HFF-Myc (cell line): ENCODE measurements at regions not wholly inside any gene's neighbourhood (a gene's known extent, or its start where the extent isn't known, plus 50 kb on each side); places are given as distances from the start of the nearest gene placed in this dataset.
"Not testable (repeated sequence)": the region's sequence is repeated elsewhere in the genome, so short reads cannot be mapped to it uniquely, and the experiment has no call there.

Experiments
- DNase-seq: peaks from one replicate; pipeline ENCODE4 v3.0.0-alpha.2; 2011; ENCODE audit warnings: low read depth; ENCODE audit errors: extremely low read depth
- H3K4me3 ChIP-seq: replicated peaks from 2 replicates; pipeline ENCODE4 v1.5.1; 2011; ENCODE audit warnings: low read depth, mild to moderate bottlenecking, control low read depth, low read length
- CTCF ChIP-seq: IDR thresholded peaks from 2 replicates; pipeline ENCODE4 v1.5.1; 2012; ENCODE audit warnings: mild to moderate bottlenecking, low read depth, low read length, control low read depth; ENCODE audit errors: missing control alignments

- DNase-seq, result no peak
- no peak for TF ChIP-seq CTCF
- no peak overlapping the region for H3K4me3 ChIP-seq
Observed at GRCh38 chr10:30542001-30542894, 87.3 kb downstream of the LYZL2 start.

GRCh38 chr10:30540276-30540675 is 89.3 kb downstream of the LYZL2 start:
- no peak for DNase-seq
- no peak overlapping the region for H3K4me3 ChIP-seq
- TF ChIP-seq CTCF, result no peak

DNA sequence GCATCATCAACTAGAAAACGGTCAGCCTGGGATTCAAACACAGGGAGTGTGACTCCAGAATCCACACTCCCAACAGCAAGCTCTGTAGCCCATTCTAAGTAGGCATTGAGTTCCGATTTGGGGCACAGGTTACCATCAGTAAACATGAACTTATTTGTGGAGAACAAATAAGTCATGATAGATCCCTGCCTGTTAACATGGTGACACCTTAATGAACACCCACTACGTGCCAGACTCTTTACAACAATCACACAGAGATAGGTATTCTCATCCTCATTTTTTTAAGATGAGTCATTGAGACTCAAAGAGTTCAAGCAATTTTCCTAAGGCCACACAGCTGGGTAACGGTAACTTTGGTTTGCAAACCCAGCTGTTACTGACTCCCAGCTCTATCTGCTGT is 91.5 kb downstream of the LYZL2 start:
- no peak for TF ChIP-seq CTCF
- no peak for DNase-seq
- H3K4me3 ChIP-seq, result no peak overlapping the region

- no peak overlapping the region for H3K4me3 ChIP-seq
- no peak for DNase-seq
- TF ChIP-seq CTCF, result no peak
Observed at GRCh38 chr10:30537586-30537985, 92.0 kb downstream of the LYZL2 start.

DNA sequence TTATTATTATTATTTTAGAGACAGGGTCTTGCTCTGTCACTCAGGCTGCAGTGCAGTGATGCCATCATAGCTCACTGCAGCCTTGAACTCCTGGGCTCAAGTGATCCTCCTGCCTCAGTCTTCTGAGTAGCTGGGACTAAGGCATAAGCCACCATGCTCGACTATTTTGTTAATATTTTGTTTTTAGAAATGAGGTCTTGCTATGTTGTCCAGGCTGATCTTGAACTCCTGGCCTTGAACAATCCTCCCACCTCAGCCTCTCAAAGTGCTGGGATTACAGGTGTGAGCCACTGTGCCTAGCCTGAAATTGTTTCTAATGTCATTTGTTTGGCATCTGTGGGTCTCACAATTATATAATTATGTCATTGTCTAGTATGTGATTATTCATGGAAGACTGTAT is 92.4 kb downstream of the LYZL2 start:
- not testable (repeated sequence) for H3K4me3 ChIP-seq, DNase-seq

DNA sequence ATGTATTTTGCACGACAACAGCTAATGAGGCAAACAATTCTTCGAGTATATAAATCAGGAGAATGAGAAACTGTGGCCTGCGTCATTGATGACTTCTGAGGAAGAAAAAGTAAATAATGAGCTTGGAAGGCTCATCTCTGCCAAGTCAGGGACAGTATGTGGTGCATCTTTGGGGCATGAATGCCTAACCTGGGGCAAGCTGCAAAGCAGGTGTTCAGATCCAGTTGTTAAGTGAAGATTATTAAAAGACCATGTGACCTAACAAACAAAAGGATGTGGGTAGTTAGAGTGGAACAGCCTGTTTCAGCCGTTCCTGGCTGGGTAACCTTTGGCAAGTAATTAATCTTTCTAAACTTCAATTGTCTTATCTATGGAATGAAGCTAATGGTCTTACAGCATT is 93.0 kb downstream of the LYZL2 start:
- DNase-seq, result no peak
- TF ChIP-seq CTCF, result no peak
- H3K4me3 ChIP-seq, result no peak overlapping the region

- no peak for DNase-seq
- no peak for TF ChIP-seq CTCF
- H3K4me3 ChIP-seq, result no peak overlapping the region
Observed at GRCh38 chr10:30535677-30536076, 93.9 kb downstream of the LYZL2 start.
